Endothelial cell of umbilical vein (primary cell): ENCODE measurements at regions not wholly inside any gene's neighbourhood (a gene's known extent, or its start where the extent isn't known, plus 50 kb on each side); places are given as distances from the start of the nearest gene placed in this dataset.
"Not testable (repeated sequence)": the region's sequence is repeated elsewhere in the genome, so short reads cannot be mapped to it uniquely, and the experiment has no call there.

Source experiments
- BruUV-seq: library from RNA; stranded (reverse); fragments of 400-500 nt; replicated peaks from 2 replicates; lab custom pipeline; 2021; lab: Mats Ljungman, UMichigan
- CTCF ChIA-PET: fragments of 300-600, 350-600 bp; sonication (Branson Sonifier 250); formaldehyde crosslinking; loops from one replicate; lab custom pipeline; 2021; ENCODE audit warnings: antibody characterized with exemption, inconsistent platforms; lab: Charles Lee
- POLR2A ChIA-PET: fragments of 300-600, 350-600 bp; sonication (Branson Sonifier 250); formaldehyde crosslinking; loops from one replicate; lab custom pipeline; 2021; ENCODE audit warnings: antibody characterized with exemption, inconsistent platforms; lab: Charles Lee
- DNase-seq: peaks from one replicate; pipeline ENCODE4 v3.0.0-alpha.2; 2011; ENCODE audit warnings: low read depth, low spot score
- FAIRE-seq: peaks from 2 replicates; lab custom pipeline; 2011; peaks lifted over from hg19 to GRCh38; lab: Jason Lieb, UNC
- H2AFZ ChIP-seq: 2 replicates; pipeline ENCODE4 v1.6.0; 2012; ENCODE audit warnings: low read depth, low read length, control low read depth, inconsistent platforms
- H3K27ac ChIP-seq: 2 replicates; pipeline ENCODE4 v1.5.1; 2011; ENCODE audit warnings: low read depth, mild to moderate bottlenecking, control low read depth, low read length, moderate library complexity; ENCODE audit not compliant: insufficient read depth
- H3K27me3 ChIP-seq, 2 experiments: 2 replicates each; pipeline versions ENCODE4 v1.6.0 to v1.6.1; 2011; ENCODE audit warnings: low read length in 2 of 2, mixed read lengths in 1 of 2; ENCODE audit not compliant: control insufficient read depth in 2 of 2, insufficient read depth in 2 of 2
- H3K36me3 ChIP-seq, 2 experiments: 2 replicates in 1 of 2; 3 replicates in 1 of 2; pipeline ENCODE4 v1.5.1; 2011; ENCODE audit warnings: low read length in 2 of 2, mild to moderate bottlenecking in 1 of 2, moderate library complexity in 1 of 2; ENCODE audit not compliant: control insufficient read depth in 2 of 2, insufficient read depth in 2 of 2; ENCODE audit errors: extremely low read depth in 1 of 2
- H3K4me1 ChIP-seq: 3 replicates; pipeline ENCODE4 v1.5.1; 2011; ENCODE audit warnings: mild to moderate bottlenecking, low read length; ENCODE audit not compliant: control insufficient read depth, insufficient read depth; ENCODE audit errors: extremely low read depth
- H3K4me2 ChIP-seq: 2 replicates; pipeline ENCODE4 v1.6.1; 2011; ENCODE audit warnings: low read length, control low read depth, mixed read lengths; ENCODE audit not compliant: insufficient read depth
- H3K4me3 ChIP-seq, 3 experiments: fragments of 200-600 bp in 1 of 3; sonication (generic), shearing (Covaris generic) in 1 of 3; replicated peaks in 1 of 3; 2 replicates each; pipeline ENCODE4 v1.5.1; 2011 to 2016; ENCODE audit warnings: control low read depth in 3 of 3, low read length in 3 of 3, mild to moderate bottlenecking in 2 of 3, inconsistent platforms in 1 of 3, low read depth in 1 of 3, moderate library complexity in 1 of 3; ENCODE audit not compliant: insufficient read depth in 1 of 3
- H3K79me2 ChIP-seq: 2 replicates; pipeline ENCODE4 v1.6.0; 2012; ENCODE audit warnings: low read length, inconsistent platforms; ENCODE audit not compliant: control insufficient read depth, insufficient read depth
- H3K9ac ChIP-seq: replicated peaks from 2 replicates; pipeline ENCODE3; 2011; ENCODE audit warnings: low read length, control low read depth; ENCODE audit not compliant: insufficient read depth; ENCODE audit errors: extremely low read depth
- H3K9me1 ChIP-seq: replicated peaks from 3 replicates; pipeline ENCODE4 v1.6.0; 2011; ENCODE audit warnings: mild to moderate bottlenecking, low read length; ENCODE audit not compliant: control insufficient read depth, insufficient read depth; ENCODE audit errors: extremely low read depth
- H3K9me3 ChIP-seq: replicated peaks from 2 replicates; pipeline ENCODE4 v1.5.1; 2012; ENCODE audit warnings: low read length, inconsistent platforms; ENCODE audit not compliant: control insufficient read depth, insufficient read depth
- H4K20me1 ChIP-seq: replicated peaks from 2 replicates; pipeline ENCODE3; 2011; ENCODE audit warnings: mild to moderate bottlenecking, low read length; ENCODE audit not compliant: control insufficient read depth, insufficient read depth; ENCODE audit errors: extremely low read depth
- CTCF ChIP-seq, 2 donors: IDR thresholded peaks; 1 replicate in 1 of 2; 2 replicates in 1 of 2; pipeline ENCODE4 v1.5.1; 2011; ENCODE audit warnings: low read length in 2 of 2, mild to moderate bottlenecking in 2 of 2, moderate library complexity in 2 of 2, control low read depth in 1 of 2, inconsistent platforms in 1 of 2, low read depth in 1 of 2; ENCODE audit not compliant: insufficient read depth in 1 of 2; ENCODE audit errors: extremely low read depth in 1 of 2
- EZH2 ChIP-seq: IDR thresholded peaks from 2 replicates; pipeline ENCODE4 v1.6.1; 2012; ENCODE audit warnings: borderline replicate concordance, low read depth, mild to moderate bottlenecking, moderate library complexity, low read length, inconsistent platforms; ENCODE audit not compliant: severe bottlenecking
- FOS ChIP-seq: IDR thresholded peaks from 2 replicates; pipeline ENCODE4 v1.6.1; 2011; ENCODE audit warnings: mild to moderate bottlenecking, low read length, moderate library complexity, borderline replicate concordance; ENCODE audit not compliant: insufficient read depth
- GATA2 ChIP-seq: IDR thresholded peaks from 2 replicates; pipeline ENCODE4 v1.7.0; 2011; ENCODE audit warnings: low read depth, mild to moderate bottlenecking, moderate library complexity, mixed read lengths, low read length; ENCODE audit not compliant: insufficient read length, insufficient read depth
- JUN ChIP-seq: IDR thresholded peaks from 2 replicates; pipeline ENCODE4 v1.6.1; 2011; ENCODE audit warnings: borderline replicate concordance, low read depth; ENCODE audit not compliant: insufficient read length, insufficient read depth
- MAX ChIP-seq: IDR thresholded peaks from 2 replicates; pipeline ENCODE4 v1.6.1; 2011; ENCODE audit not compliant: insufficient read depth, insufficient read length
- MYC ChIP-seq: IDR thresholded peaks from one replicate; pipeline ENCODE4 v1.6.1; 2011; ENCODE audit warnings: mild to moderate bottlenecking, low read depth, low read length
- POLR2A ChIP-seq: IDR thresholded peaks from 2 replicates; pipeline ENCODE4 v1.6.1; 2012; ENCODE audit warnings: low read depth, mild to moderate bottlenecking, control low read depth, low read length
- POLR2AphosphoS5 ChIP-seq: IDR thresholded peaks from 2 replicates; pipeline ENCODE4 v1.6.1; 2012; ENCODE audit warnings: low read depth, mild to moderate bottlenecking, control low read depth, low read length, moderate library complexity; ENCODE audit not compliant: insufficient read depth
- dilution Hi-C: fragments of 300-500 bp; cut with MboI; formaldehyde crosslinking; loops from one replicate; pipeline ENCODE4 v1.15.0; 2019; ENCODE audit warnings: low sequenced_read_pairs; ENCODE audit not compliant: extremely low pct_ligation_motif_present
- intact Hi-C: fragments of 100-400 bp; cut with micrococcal nuclease; formaldehyde crosslinking; loops from one replicate; pipeline ENCODE4 v1.10.0; 2022

GRCh38 chr3:55252921-55253320, 234.2 kb downstream of the WNT5A start:
- H3K9me3 ChIP-seq, result no peaks in the 10 kb centered on the region
- no peak for FAIRE-seq
- TF ChIP-seq MYC (no peak), FOS (no peak), POLR2AphosphoS5 (no peak), JUN (no peak), CTCF (IDR thresholded peaks at IDR 0.05; ENCODE audit: extremely low read depth in 1 of 2, insufficient read depth in 1 of 2, low read depth in 1 of 2, low read length in 2 of 2) (no peak), MAX (no peak), POLR2A (no peak), GATA2 (no peak), EZH2 (no peak)
- H3K36me3 ChIP-seq, result no peaks in the 10 kb centered on the region
- CTCF ChIA-PET, result no interaction called here
- no TSS peak for BruUV-seq
- no peak overlapping the region for H3K9ac ChIP-seq
- H3K4me2 ChIP-seq, result no peak overlapping the region
- H3K4me3 ChIP-seq, result no peak overlapping the region
- no peak overlapping the region for H3K27ac ChIP-seq
- intact Hi-C loops (no loop called here), dilution Hi-C loops (no loop called here)
- no peak overlapping the region for H2AFZ ChIP-seq
- no peaks in the 10 kb centered on the region for H3K79me2 ChIP-seq
- H3K27me3 ChIP-seq, result no peaks in the 10 kb centered on the region
- H3K9me1 ChIP-seq, result no peaks in the 10 kb centered on the region
- DNase-seq, result no peak
- no peaks in the 10 kb centered on the region for H4K20me1 ChIP-seq
- POLR2A ChIA-PET, result no interaction called here
- no peaks in the 10 kb centered on the region for H3K4me1 ChIP-seq

GRCh38 chr3:55249156-55249555, 237.9 kb downstream of the WNT5A start:
- H3K27ac ChIP-seq, dilution Hi-C loops, BruUV-seq, H3K36me3 ChIP-seq, H3K9me3 ChIP-seq, H3K9me1 ChIP-seq, H3K27me3 ChIP-seq, H3K4me2 ChIP-seq, intact Hi-C loops, H3K4me3 ChIP-seq, H2AFZ ChIP-seq, H3K4me1 ChIP-seq, DNase-seq, FAIRE-seq, H3K79me2 ChIP-seq, H3K9ac ChIP-seq, CTCF ChIA-PET, POLR2A ChIA-PET, H4K20me1 ChIP-seq: not testable (repeated sequence)
